ENCODE measurements at regions not wholly inside any gene's neighbourhood (a gene's known extent, or its start where the extent isn't known, plus 50 kb on each side); places are given as distances from the start of the nearest gene placed in this dataset.

DNA sequence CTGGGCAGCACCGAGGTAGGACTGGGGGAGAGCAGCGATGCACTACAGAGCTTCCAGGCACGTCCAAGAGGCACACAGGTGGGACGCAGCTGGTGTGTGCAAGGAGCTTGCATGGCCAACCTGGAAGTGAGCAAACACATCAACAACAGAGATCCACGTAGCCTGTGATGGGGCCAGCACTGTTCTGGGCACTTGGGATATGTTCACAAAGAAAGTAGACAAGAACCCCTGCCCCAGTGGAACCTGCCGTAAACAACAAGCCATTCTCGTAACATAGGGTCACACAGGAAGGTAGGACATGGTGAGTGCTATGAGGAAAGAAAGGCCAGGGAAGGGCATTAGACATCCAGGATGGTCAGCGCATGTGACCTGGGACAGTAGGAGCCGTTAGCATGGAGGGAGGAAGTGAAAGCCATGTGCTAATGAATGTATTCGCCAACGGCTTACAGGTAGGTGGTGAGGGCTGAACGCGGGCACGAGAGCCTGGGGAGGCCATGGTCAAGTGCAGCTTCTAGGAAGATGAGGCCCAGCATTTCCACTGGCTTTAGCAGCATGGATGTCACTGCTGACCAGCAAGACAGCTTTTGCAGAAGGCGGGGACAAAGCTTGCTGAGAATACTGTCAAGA is 105.5 kb downstream of the TEX26 start:
- Mint-ChIP-seq H3K27ac (ENCODE audit: unreplicated experiment) (no peak overlapping the region), H3K4me1 (no peaks in the 10 kb centered on the region), H3K9me3 (no peaks in the 10 kb centered on the region), H3K4me3 (no peak overlapping the region), H3K27me3 (ENCODE audit: low read depth) (no peaks in the 10 kb centered on the region), H3K36me3 (ENCODE audit: low read depth) (no peaks in the 10 kb centered on the region)
- TF ChIP-seq, protein P1, sequence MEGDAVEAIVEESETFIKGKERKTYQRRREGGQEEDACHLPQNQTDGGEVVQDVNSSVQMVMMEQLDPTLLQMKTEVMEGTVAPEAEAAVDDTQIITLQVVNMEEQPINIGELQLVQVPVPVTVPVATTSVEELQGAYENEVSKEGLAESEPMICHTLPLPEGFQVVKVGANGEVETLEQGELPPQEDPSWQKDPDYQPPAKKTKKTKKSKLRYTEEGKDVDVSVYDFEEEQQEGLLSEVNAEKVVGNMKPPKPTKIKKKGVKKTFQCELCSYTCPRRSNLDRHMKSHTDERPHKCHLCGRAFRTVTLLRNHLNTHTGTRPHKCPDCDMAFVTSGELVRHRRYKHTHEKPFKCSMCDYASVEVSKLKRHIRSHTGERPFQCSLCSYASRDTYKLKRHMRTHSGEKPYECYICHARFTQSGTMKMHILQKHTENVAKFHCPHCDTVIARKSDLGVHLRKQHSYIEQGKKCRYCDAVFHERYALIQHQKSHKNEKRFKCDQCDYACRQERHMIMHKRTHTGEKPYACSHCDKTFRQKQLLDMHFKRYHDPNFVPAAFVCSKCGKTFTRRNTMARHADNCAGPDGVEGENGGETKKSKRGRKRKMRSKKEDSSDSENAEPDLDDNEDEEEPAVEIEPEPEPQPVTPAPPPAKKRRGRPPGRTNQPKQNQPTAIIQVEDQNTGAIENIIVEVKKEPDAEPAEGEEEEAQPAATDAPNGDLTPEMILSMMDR (conservative IDR thresholded peaks at IDR 0.05), result no peak
- DNase-seq (ENCODE audit: low read depth, low spot score), result no peak

DNA sequence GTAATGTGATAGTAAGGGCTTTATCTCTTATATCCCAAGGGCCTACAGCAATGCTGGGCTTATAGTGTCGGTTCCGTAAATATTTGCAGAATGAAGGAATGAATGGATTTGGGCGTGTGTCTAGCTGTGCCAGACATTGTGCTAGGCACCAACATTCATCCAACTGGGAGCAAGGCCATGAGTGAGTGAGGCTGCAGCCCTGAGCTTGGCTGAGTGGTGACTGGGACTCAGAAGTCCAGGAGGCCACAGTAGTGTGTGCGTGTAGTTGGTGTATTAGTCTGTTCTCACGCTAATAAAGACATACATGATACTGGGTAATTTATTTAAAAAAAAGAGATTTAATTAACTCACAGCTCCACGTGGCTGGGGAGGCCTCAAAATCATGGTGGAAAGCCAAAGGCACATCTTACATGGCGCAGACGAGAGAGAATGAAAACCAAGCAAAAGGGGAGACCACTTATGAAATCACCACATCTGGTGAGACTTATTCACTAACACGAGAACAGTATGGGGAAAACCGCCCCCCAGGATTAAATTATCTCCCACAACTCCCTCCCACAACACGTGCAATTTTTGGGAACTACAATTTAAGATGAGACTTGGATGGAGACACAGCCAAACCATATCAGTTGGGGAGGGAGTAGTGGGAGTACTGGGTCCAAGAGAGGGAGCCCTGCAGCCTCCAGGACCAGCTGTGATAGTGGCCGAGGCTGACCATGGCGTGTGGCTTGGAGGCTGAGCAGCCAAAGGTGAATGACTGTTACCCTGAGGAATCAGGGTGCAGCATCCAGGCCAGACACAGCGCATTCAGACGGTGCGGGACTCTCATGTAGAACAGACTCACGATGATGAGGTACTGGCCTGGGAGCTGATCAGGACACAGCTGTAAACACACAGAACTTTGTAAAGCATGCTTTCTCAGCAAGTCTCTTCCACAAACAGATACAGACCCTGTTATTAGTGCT is 104.6 kb downstream of the TEX26 start:
- TF ChIP-seq, protein P1 (conservative IDR thresholded peaks at IDR 0.05), result no peak
- no peaks in the 10 kb centered on the region for H3K4me1 Mint-ChIP-seq
- H3K9me3 Mint-ChIP-seq, result no peaks in the 10 kb centered on the region
- DNase-seq (ENCODE audit: low read depth, low spot score), result no peak
- peak overlapping the region; percentile 6 for H3K27ac Mint-ChIP-seq (ENCODE audit: unreplicated experiment)
- no peaks in the 10 kb centered on the region for H3K27me3 Mint-ChIP-seq (ENCODE audit: low read depth)
- no peak overlapping the region for H3K4me3 Mint-ChIP-seq
- H3K36me3 Mint-ChIP-seq (ENCODE audit: low read depth), result no peaks in the 10 kb centered on the region

DNA sequence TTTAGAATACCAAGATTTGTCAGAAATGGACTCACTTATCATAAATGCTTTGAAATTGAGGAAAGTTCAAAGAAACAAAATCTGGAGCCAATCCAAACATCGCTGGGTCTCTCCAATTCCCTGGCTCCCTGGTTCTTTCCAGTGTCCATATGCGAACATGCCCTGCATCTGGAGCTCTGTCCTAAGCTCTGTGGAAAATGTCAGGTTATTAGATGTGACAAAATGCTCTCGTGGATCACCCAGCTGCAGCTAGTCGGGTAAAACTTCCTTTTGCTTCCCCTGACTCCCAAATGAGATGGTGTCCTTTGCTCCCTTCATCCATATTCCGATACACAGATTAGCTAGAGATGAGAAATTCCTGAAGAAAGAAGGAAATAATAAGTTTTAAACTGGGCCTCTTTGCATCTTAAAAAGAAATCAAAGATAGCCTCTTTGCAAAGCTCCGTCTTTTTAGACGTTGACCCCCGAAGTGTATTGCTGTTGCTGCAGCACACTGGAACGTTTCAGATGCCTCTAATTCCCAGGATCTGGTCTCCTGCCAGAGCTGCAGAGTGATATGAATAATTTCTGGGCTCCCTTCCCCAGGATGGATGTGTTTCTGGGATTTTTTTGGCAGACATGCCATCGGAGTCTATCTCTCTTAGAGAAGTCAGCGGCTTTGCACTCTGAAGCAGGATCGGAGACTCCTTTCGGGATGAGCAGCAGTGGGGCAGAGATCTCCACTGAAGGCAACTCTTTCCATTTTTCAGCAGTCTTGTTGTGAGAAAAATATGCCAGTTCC is 102.9 kb downstream of the TEX26 start:
- TF ChIP-seq, protein P1 (conservative IDR thresholded peaks at IDR 0.05), result no peak
- no peak for DNase-seq (ENCODE audit: low read depth, low spot score)
- Mint-ChIP-seq H3K4me1 (no peaks in the 10 kb centered on the region), H3K27ac (ENCODE audit: unreplicated experiment) (no peak overlapping the region), H3K27me3 (ENCODE audit: low read depth) (no peaks in the 10 kb centered on the region), H3K4me3 (no peak overlapping the region), H3K36me3 (ENCODE audit: low read depth) (no peaks in the 10 kb centered on the region), H3K9me3 (no peaks in the 10 kb centered on the region)

DNA sequence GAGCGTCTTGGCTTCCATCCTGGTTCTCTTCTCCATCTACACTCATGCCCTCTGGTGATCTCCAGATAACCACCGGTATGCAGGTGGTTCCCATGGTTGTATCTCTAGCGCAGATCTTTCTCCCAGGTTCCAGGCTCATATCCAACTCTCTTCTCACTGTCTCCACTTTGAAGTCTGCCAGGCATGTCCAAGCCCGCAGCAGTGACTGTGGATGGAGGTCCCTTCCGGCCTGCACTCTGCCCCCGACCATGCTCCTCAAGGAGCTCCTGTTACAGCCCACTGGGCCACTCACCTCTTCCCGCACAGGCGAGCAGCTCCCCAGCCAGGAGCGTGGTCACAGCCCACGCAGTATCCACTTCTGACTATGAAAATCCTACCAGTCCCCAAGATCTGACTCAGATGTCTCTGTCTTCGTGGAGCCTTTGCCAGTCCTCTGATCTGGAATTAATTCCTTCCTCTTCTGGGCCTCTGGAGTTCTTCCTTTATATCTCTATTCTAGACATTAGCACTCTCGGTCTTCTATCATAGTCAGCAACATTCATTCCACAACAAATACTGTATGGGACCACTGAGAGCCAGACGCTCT is 100.2 kb downstream of the TEX26 start:
- Mint-ChIP-seq H3K27me3 (ENCODE audit: low read depth) (no peaks in the 10 kb centered on the region), H3K9me3 (no peaks in the 10 kb centered on the region), H3K4me3 (no peak overlapping the region), H3K4me1 (no peaks in the 10 kb centered on the region), H3K27ac (ENCODE audit: unreplicated experiment) (no peak overlapping the region), H3K36me3 (ENCODE audit: low read depth) (no peaks in the 10 kb centered on the region)
- TF ChIP-seq, protein P1 (conservative IDR thresholded peaks at IDR 0.05), result no peak
- no peak for DNase-seq (ENCODE audit: low read depth, low spot score)

DNA sequence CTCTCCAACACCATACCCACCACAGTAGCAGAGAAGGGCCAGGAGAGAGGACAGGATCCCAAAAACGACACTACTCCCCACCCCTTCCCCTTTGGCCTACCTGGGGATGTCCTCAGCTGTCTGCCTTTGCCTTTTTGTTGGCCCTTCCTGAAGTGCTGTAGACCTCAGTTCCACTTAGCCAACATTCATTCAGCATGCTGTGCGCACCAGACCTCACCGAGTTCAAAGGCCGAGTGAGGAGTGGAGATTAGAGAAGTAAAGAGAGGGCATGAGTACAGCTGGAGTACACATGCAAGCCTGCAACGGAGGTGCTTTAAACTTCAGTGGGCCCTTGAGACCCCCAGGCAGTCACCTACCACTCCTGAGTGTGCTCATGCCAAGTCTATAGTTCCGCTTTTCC is 99.0 kb downstream of the TEX26 start:
- Mint-ChIP-seq H3K9me3 (no peaks in the 10 kb centered on the region), H3K27ac (ENCODE audit: unreplicated experiment) (no peak overlapping the region), H3K4me3 (no peak overlapping the region), H3K36me3 (ENCODE audit: low read depth) (no peaks in the 10 kb centered on the region), H3K27me3 (ENCODE audit: low read depth) (no peaks in the 10 kb centered on the region), H3K4me1 (peaks cover 5% of the 10 kb centered on the region)
- TF ChIP-seq, protein P1 (conservative IDR thresholded peaks at IDR 0.05), result no peak
- no peak for DNase-seq (ENCODE audit: low read depth, low spot score)
